ENCODE measurements at regions not wholly inside any gene's neighbourhood (a gene's known extent, or its start where the extent isn't known, plus 50 kb on each side); places are given as distances from the start of the nearest gene placed in this dataset.
A peak's percentile ranks its signal among the peaks of the same experiment; 100 is the strongest.

- Mint-ChIP-seq H3K27me3 (peaks cover 9% of the 10 kb centered on the region), H3K4me1 (peaks cover 1% of the 10 kb centered on the region), H3K4me3 (no peak overlapping the region), H3K27ac (no peak overlapping the region), H3K36me3 (ENCODE audit: low read depth) (no peaks in the 10 kb centered on the region), H3K9me3 (no peaks in the 10 kb centered on the region)
- intact Hi-C loops (cut with micrococcal nuclease): no loop called here
- no peak for TF ChIP-seq CTCF (IDR thresholded peaks at IDR 0.05)
- ChIA-PET POLR2A (no interaction called here), CTCF (no interaction called here)
- DNase-seq (no peak), ATAC-seq (ENCODE audit: low read depth) (no peak)
Measured at GRCh38 chr2:207418419-207418818, 111.3 kb upstream of the CREB1 start.

DNA sequence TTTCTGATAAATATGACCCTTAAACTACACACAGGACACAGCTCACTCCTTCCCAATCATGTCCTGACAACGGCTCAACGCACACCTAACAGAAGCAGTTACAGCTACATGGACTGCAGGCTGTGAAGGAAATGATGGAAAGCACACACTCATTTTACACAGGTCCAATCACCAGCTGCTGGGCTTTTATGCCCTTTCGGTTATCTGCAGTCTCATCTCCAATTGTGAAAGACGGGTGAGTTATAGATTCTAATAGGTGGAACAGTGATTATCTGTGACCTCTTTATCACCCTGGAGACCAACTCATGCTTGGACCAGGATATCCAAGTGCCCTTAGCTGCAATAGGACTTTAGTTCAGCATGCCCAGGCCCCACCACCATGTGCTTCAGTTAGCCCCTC, 110.4 kb upstream of the CREB1 start:
- no peak overlapping the region for H3K27ac Mint-ChIP-seq
- TF ChIP-seq CTCF (IDR thresholded peaks at IDR 0.05): no peak
- H3K27me3 Mint-ChIP-seq: peaks cover 9% of the 10 kb centered on the region
- peaks cover 9% of the 10 kb centered on the region for H3K4me1 Mint-ChIP-seq
- no peak overlapping the region for H3K4me3 Mint-ChIP-seq
- no peak for ATAC-seq (ENCODE audit: low read depth)
- ChIA-PET POLR2A (no interaction called here), CTCF (no interaction called here)
- no peaks in the 10 kb centered on the region for H3K36me3 Mint-ChIP-seq (ENCODE audit: low read depth)
- DNase-seq: no peak
- intact Hi-C loops (cut with micrococcal nuclease): no loop called here
- no peaks in the 10 kb centered on the region for H3K9me3 Mint-ChIP-seq

DNA sequence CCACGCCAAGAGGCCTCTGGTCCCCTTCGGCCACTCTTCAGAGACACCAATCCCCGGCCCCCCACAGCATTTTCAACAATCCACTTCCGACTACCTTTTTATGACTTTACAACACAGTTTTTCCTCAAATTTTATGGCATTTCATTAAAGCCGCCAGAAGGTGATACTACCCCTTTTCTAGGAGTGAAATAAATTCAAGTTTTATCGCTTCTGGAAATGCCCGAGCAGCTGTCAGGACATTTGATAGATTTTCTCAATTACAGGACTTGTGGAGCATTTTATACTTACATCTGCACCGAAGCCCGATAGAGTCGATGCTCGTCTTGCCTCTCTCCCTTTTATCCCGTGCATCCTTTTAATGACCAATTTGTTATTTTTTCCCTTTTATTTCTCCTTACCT, 108.1 kb upstream of the CREB1 start:
- no peaks in the 10 kb centered on the region for H3K9me3 Mint-ChIP-seq
- H3K4me3 Mint-ChIP-seq: no peak overlapping the region
- peaks cover 13% of the 10 kb centered on the region for H3K4me1 Mint-ChIP-seq
- peaks cover 9% of the 10 kb centered on the region for H3K27me3 Mint-ChIP-seq
- DNase-seq (no peak), ATAC-seq (ENCODE audit: low read depth) (no peak)
- H3K36me3 Mint-ChIP-seq (ENCODE audit: low read depth): no peaks in the 10 kb centered on the region
- ChIA-PET CTCF (no interaction called here), POLR2A (no interaction called here)
- no peak overlapping the region for H3K27ac Mint-ChIP-seq
- intact Hi-C loops (cut with micrococcal nuclease): no loop called here
- TF ChIP-seq CTCF (IDR thresholded peaks at IDR 0.05): no peak

GRCh38 chr2:207422380-207422779, 107.4 kb upstream of the CREB1 start:
- Mint-ChIP-seq H3K4me3 (no peak overlapping the region), H3K27me3 (peaks cover 9% of the 10 kb centered on the region), H3K4me1 (peaks cover 13% of the 10 kb centered on the region), H3K9me3 (no peaks in the 10 kb centered on the region), H3K36me3 (ENCODE audit: low read depth) (no peaks in the 10 kb centered on the region), H3K27ac (no peak overlapping the region)
- ChIA-PET CTCF (no interaction called here), POLR2A (no interaction called here)
- ATAC-seq (ENCODE audit: low read depth) (no peak), DNase-seq (no peak)
- TF ChIP-seq CTCF (IDR thresholded peaks at IDR 0.05): no peak
- intact Hi-C loops (cut with micrococcal nuclease): no loop called here

GRCh38 chr2:207423886-207424285, 105.9 kb upstream of the CREB1 start:
- intact Hi-C loops (cut with micrococcal nuclease): no loop called here
- H3K27ac Mint-ChIP-seq: no peak overlapping the region
- no peak for TF ChIP-seq CTCF (IDR thresholded peaks at IDR 0.05)
- ChIA-PET POLR2A (no interaction called here), CTCF (no interaction called here)
- H3K9me3 Mint-ChIP-seq: no peaks in the 10 kb centered on the region
- DNase-seq (no peak), ATAC-seq (ENCODE audit: low read depth) (peak; percentile 52)
- H3K27me3 Mint-ChIP-seq: peaks cover 9% of the 10 kb centered on the region
- H3K4me3 Mint-ChIP-seq: no peak overlapping the region
- no peaks in the 10 kb centered on the region for H3K36me3 Mint-ChIP-seq (ENCODE audit: low read depth)
- peaks cover 13% of the 10 kb centered on the region for H3K4me1 Mint-ChIP-seq

Data from activated B cell treated with CpG ODN at 0.5 μM for 24 hours (primary cell).